Left ventricle myocardium inferior (tissue), 1 donor: ENCODE measurements at regions not wholly inside any gene's neighbourhood (a gene's known extent, or its start where the extent isn't known, plus 50 kb on each side); places are given as distances from the start of the nearest gene placed in this dataset.

Source experiments
- DNase-seq: peaks from one replicate; pipeline ENCODE4 v3.0.0-alpha.2; 2020
- H3K27ac ChIP-seq: fragments of 200-600 bp; replicated peaks from 2 replicates; pipeline ENCODE4 v1.8.0; 2021
- H3K27me3 ChIP-seq: fragments of 200-600 bp; 2 replicates; pipeline ENCODE4 v1.8.0; 2021; ENCODE audit warnings: low read depth
- H3K36me3 ChIP-seq: fragments of 200-600 bp; 2 replicates; pipeline ENCODE4 v1.8.0; 2021
- H3K4me1 ChIP-seq: fragments of 200-600 bp; 2 replicates; pipeline ENCODE4 v1.8.0; 2021
- H3K4me3 ChIP-seq: fragments of 200-600 bp; 2 replicates; pipeline ENCODE4 v1.8.0; 2021; ENCODE audit warnings: mild to moderate bottlenecking, moderate library complexity
- H3K9me3 ChIP-seq: fragments of 200-600 bp; replicated peaks from 2 replicates; pipeline ENCODE4 v1.8.0; 2021
- intact Hi-C: fragments of 100-400 bp; cut with micrococcal nuclease; formaldehyde crosslinking; loops from one replicate; pipeline ENCODE4 v1.11.0; 2022
- TF ChIP-seq, protein P1 (sequence below): fragments of 200-600 bp; IDR thresholded peaks from 2 replicates; pipeline ENCODE4 v1.8.0; 2021; ENCODE audit warnings: antibody characterized with exemption, mild to moderate bottlenecking, borderline replicate concordance
- donor health status: DM: no; HTN: yes; CAD: no; lungs with severe emphysema.

DNA sequence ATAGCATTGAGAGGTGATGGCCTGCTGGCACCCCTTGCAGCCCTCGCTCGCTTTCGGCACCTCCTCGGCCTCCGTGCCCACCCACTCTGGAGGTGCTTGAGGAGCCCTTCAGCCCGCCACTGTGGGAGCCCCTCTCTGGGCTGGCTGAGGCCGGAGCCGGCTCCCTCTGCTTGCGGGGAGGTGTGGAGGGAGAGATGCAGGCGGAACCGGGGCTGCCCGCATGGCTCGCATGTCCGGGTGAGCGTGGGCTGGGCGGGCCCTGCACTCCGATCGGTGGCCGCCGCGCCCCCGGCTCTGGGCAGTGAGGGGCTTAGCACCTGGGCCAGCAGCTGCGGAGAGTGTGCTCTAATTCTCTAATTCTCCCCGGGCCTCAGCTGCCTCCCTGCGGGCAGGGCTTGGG is 101.1 kb downstream of the KIF4B start:
- Histone ChIP-seq H3K27me3 (no peaks in the 10 kb centered on the region), H3K4me3 (no peak overlapping the region), H3K9me3 (no peaks in the 10 kb centered on the region), H3K36me3 (no peaks in the 10 kb centered on the region), H3K4me1 (no peaks in the 10 kb centered on the region), H3K27ac (no peak overlapping the region)
- TF ChIP-seq, protein P1, sequence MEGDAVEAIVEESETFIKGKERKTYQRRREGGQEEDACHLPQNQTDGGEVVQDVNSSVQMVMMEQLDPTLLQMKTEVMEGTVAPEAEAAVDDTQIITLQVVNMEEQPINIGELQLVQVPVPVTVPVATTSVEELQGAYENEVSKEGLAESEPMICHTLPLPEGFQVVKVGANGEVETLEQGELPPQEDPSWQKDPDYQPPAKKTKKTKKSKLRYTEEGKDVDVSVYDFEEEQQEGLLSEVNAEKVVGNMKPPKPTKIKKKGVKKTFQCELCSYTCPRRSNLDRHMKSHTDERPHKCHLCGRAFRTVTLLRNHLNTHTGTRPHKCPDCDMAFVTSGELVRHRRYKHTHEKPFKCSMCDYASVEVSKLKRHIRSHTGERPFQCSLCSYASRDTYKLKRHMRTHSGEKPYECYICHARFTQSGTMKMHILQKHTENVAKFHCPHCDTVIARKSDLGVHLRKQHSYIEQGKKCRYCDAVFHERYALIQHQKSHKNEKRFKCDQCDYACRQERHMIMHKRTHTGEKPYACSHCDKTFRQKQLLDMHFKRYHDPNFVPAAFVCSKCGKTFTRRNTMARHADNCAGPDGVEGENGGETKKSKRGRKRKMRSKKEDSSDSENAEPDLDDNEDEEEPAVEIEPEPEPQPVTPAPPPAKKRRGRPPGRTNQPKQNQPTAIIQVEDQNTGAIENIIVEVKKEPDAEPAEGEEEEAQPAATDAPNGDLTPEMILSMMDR: no peak
- intact Hi-C loops: no loop called here
- DNase-seq: no peak

DNA sequence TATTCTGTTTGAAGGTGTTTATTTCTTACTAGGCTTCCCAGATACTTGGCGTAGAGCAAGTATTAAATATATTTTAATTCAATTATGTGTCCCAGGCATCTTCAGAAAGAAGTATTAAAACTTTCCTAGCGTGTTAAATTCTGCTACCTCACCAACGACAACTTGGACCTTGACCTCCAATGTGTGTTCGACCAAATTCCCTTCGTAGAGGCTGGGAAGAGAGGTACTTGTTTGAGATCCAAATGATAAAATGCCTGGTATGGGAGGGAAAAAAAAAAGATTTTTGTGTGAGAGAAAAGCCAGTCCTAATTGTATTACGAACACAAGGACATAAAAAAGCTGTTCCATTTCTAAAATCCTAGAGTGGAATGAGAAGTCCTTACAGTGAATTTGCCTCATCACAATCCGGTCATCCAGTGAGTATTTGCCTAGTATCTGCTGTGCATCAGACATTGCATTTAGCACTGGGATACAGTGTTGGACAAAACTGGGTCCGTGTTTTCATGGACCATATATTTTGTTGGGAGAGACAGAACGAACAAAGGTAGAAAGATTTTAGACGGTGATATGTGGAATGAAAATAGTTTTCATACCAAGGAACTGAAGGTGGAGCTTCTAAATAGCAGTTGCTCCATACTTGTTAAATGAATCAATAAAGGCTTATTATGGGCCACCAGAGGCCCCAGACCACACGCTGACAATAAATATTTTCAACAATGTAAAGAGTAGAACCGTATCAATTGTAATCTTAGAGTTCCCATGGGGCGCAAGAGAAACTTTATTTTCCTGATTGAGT is 103.1 kb downstream of the KIF4B start:
- Histone ChIP-seq H3K4me3 (no peak overlapping the region), H3K36me3 (no peaks in the 10 kb centered on the region), H3K27ac (no peak overlapping the region), H3K27me3 (no peaks in the 10 kb centered on the region), H3K4me1 (no peaks in the 10 kb centered on the region), H3K9me3 (no peaks in the 10 kb centered on the region)
- intact Hi-C loops: no loop called here
- no peak for DNase-seq
- TF ChIP-seq, protein P1: no peak

DNA sequence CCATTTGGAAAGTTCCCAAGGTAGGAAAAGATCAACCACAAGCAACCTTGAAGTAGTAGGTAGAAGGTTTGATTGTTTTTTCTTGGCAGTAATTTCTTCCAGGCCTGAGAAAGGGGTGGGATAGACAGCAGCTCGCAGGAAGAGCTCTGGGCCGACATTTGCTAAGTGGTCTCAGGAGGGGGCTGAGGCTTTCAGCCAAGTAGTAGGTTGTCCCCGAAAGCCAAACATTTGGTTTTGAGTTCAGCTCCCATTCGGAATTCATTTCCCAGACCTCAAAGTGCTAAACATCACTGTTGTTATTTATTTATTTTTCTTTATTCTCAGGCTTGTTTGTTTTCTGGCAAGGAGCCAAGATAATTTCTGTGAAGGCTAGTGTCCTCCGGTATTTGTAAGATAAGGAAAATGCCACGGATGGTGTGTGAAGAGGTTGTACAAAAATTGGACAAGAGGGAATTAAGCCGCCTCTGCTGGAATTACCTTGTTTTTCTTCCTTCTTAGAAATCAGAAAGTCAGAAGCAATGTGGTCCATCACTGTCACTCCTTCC is 112.1 kb downstream of the KIF4B start:
- no peak for DNase-seq

DNA sequence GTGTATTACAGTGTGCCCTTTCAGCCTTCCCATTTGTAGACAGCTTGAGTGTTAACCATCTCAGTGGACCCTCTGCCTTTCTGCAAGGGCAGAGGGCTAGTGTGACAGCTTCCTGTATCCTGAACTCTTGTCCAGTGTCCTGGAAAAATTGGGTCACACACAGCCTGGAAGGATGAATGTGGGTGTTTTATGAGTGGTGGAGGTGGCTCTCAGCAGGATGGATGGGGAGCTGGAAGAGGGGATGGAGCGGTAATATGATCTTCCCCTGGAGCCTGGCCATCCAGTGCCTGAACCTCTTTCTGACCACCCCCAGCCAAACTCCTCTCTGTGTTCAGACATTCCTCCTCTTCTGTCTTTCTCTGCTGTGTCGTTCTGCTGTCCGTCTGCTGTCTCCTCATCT is 113.0 kb downstream of the KIF4B start:
- intact Hi-C loops: no loop called here
- Histone ChIP-seq H3K9me3 (no peaks in the 10 kb centered on the region), H3K36me3 (no peaks in the 10 kb centered on the region), H3K4me3 (no peak overlapping the region), H3K27ac (no peak overlapping the region), H3K4me1 (no peaks in the 10 kb centered on the region), H3K27me3 (no peaks in the 10 kb centered on the region)
- TF ChIP-seq, protein P1: no peak
- DNase-seq: no peak

More for the DNA sequence above, 112.1 kb downstream of the KIF4B start:
- no peaks in the 10 kb centered on the region for H3K4me1 ChIP-seq
- H3K27ac ChIP-seq: no peak overlapping the region
- TF ChIP-seq, protein P1: no peak
- no peak overlapping the region for H3K4me3 ChIP-seq
- intact Hi-C loops: no loop called here
- H3K9me3 ChIP-seq: no peaks in the 10 kb centered on the region
- H3K36me3 ChIP-seq: no peaks in the 10 kb centered on the region
- H3K27me3 ChIP-seq: no peaks in the 10 kb centered on the region

DNA sequence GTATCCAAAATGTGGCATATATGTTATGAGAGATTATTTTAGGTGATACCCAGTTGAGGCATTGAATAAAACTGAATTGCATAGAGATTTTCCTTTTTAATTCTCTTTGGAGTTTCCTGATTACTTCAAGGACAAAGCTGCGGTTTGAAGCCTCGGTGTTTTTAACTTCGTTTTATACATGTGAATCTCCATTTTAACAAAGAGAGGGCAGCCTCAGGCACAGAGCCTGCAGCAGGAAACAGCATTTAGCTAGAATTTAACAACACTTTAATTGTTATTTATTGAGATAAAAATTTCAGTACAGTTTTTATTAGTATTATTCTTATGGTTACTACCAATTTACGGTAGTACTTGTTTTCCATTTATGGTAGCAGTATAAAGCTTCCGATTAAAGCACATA is 114.0 kb downstream of the KIF4B start:
- Histone ChIP-seq H3K27me3 (no peaks in the 10 kb centered on the region), H3K4me3 (no peak overlapping the region), H3K27ac (no peak overlapping the region), H3K36me3 (no peaks in the 10 kb centered on the region), H3K9me3 (no peaks in the 10 kb centered on the region), H3K4me1 (no peaks in the 10 kb centered on the region)
- TF ChIP-seq, protein P1: no peak
- intact Hi-C loops: no loop called here
- no peak for DNase-seq
